K562 (cell line): ENCODE measurements at regions not wholly inside any gene's neighbourhood (a gene's known extent, or its start where the extent isn't known, plus 50 kb on each side); places are given as distances from the start of the nearest gene placed in this dataset.

Experiments used
- HCFC1 ChIP-seq: IDR thresholded peaks from 2 replicates; pipeline ENCODE4 v1.6.1; 2012; ENCODE audit warnings: low read depth, low read length, improper control_type of control experiment
- TF ChIP-seq, protein P1 (sequence below): sonication (generic); formaldehyde crosslinking; IDR thresholded peaks from 2 replicates; pipeline ENCODE4 v1.8.1; 2023; ENCODE audit warnings: mild to moderate bottlenecking, missing genetic modification reagents

DNA sequence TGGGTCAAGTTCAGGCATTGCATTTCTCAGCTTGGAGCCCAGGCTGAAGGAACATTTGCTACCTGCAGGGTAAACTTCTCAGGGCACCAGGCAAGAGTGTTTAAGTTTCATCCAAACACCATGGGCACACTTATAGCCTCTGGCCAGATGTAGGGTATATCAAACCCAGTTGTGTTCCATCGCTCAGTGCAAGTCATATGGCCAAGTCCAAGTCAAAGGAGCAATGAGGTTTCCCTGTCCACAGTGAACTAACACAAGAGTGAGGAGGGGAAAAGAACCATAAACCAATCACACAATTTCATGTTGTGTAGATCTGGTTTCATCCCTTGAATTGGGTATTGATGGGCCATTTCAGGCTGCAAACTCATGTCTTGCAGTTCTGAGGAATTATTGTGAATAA lies 107.2 kb downstream of the SOX11 start:
- TF ChIP-seq, protein P1, sequence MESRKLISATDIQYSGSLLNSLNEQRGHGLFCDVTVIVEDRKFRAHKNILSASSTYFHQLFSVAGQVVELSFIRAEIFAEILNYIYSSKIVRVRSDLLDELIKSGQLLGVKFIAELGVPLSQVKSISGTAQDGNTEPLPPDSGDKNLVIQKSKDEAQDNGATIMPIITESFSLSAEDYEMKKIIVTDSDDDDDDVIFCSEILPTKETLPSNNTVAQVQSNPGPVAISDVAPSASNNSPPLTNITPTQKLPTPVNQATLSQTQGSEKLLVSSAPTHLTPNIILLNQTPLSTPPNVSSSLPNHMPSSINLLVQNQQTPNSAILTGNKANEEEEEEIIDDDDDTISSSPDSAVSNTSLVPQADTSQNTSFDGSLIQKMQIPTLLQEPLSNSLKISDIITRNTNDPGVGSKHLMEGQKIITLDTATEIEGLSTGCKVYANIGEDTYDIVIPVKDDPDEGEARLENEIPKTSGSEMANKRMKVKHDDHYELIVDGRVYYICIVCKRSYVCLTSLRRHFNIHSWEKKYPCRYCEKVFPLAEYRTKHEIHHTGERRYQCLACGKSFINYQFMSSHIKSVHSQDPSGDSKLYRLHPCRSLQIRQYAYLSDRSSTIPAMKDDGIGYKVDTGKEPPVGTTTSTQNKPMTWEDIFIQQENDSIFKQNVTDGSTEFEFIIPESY: no peak
- TF ChIP-seq HCFC1: no peak
